ENCODE measurements at regions not wholly inside any gene's neighbourhood (a gene's known extent, or its start where the extent isn't known, plus 50 kb on each side); places are given as distances from the start of the nearest gene placed in this dataset.
A peak's percentile ranks its signal among the peaks of the same experiment; 100 is the strongest.

GRCh38 chr9:82582693-82583092, 480.2 kb downstream of the RASEF start:
- DNase-seq (ENCODE audit: low read depth), result no peak

- DNase-seq (ENCODE audit: low read depth), result no peak
Measured at GRCh38 chr9:82583524-82583923, 479.4 kb downstream of the RASEF start.

GRCh38 chr9:82584349-82584863, 478.5 kb downstream of the RASEF start:
- DNase-seq (ENCODE audit: low read depth), result no peak

GRCh38 chr9:82586918-82587356, 476.0 kb downstream of the RASEF start:
- no peak for DNase-seq (ENCODE audit: low read depth)

- no peak for DNase-seq (ENCODE audit: low read depth)
Measured at GRCh38 chr9:82588301-82589180, 474.4 kb downstream of the RASEF start.

GRCh38 chr9:82590845-82591244, 472.1 kb downstream of the RASEF start:
- no peak for DNase-seq (ENCODE audit: low read depth)

GRCh38 chr9:82593501-82593900, 469.4 kb downstream of the RASEF start:
- DNase-seq (ENCODE audit: low read depth), result no peak

GRCh38 chr9:82597241-82598203, 465.4 kb downstream of the RASEF start:
- no peak for DNase-seq (ENCODE audit: low read depth)

GRCh38 chr9:82598241-82599039, 464.5 kb downstream of the RASEF start:
- no peak for DNase-seq (ENCODE audit: low read depth)

- no peak for DNase-seq (ENCODE audit: low read depth)
Measured at GRCh38 chr9:82599336-82599949, 463.5 kb downstream of the RASEF start.

- DNase-seq (ENCODE audit: low read depth), result no peak
Measured at GRCh38 chr9:82600536-82601292, 462.2 kb downstream of the RASEF start.

- no peak for DNase-seq (ENCODE audit: low read depth)
Measured at GRCh38 chr9:82601293-82601771, 461.6 kb downstream of the RASEF start.

GRCh38 chr9:82604947-82605656, 457.8 kb downstream of the RASEF start:
- no peak for DNase-seq (ENCODE audit: low read depth)

GRCh38 chr9:82605657-82606031, 457.3 kb downstream of the RASEF start:
- no peak for DNase-seq (ENCODE audit: low read depth)

- no peak for DNase-seq (ENCODE audit: low read depth)
Measured at GRCh38 chr9:82606071-82606470, 456.9 kb downstream of the RASEF start.

- peak; percentile 67 for DNase-seq (ENCODE audit: low read depth)
Measured at GRCh38 chr9:82606492-82607382, 456.2 kb downstream of the RASEF start.

GRCh38 chr9:82608487-82608886, 454.5 kb downstream of the RASEF start:
- peak; percentile 16 for DNase-seq (ENCODE audit: low read depth)

- DNase-seq (ENCODE audit: low read depth), result no peak
Measured at GRCh38 chr9:82612942-82613341, 450.0 kb downstream of the RASEF start.

Measured in renal cortical epithelial cell (primary cell).